T-cell (primary cell): ENCODE measurements at regions not wholly inside any gene's neighbourhood (a gene's known extent, or its start where the extent isn't known, plus 50 kb on each side); places are given as distances from the start of the nearest gene placed in this dataset.

Source experiments
- ATAC-seq, 4 experiments: fragments of 200-7000 bp in 3 of 4; fragments of 150-1000 bp in 1 of 4; cut with Tn5 transposase; replicated peaks in 1 of 4; 1 replicate in 3 of 4; 2 replicates in 1 of 4; pipeline ENCODE4 v1.10.0; 2021; ENCODE audit warnings: moderate library complexity in 3 of 4, mild to moderate bottlenecking in 2 of 4, moderate number of reproducible peaks in 1 of 4
- CTCF ChIA-PET, 2 donors: fragments of 300-600 bp; sonication (Branson Sonifier 250); formaldehyde crosslinking; loops; one replicate each; lab custom pipeline; 2022; ENCODE audit warnings: antibody characterized with exemption in 2 of 2; lab: Charles Lee
- POLR2A ChIA-PET, 2 donors: fragments of 300-600 bp; sonication (Branson Sonifier 250); formaldehyde crosslinking; loops; one replicate each; lab custom pipeline; 2022; ENCODE audit warnings: antibody characterized with exemption in 2 of 2; lab: Charles Lee
- DNase-seq, 35 experiments: peaks; one replicate each; pipeline versions ENCODE4 v3.0.0 to v3.0.0-alpha.2; 2013 to 2023
- H3K27ac ChIP-seq: one replicate; pipeline ENCODE4 v1.5.1; 2013; ENCODE audit warnings: low read length
- H3K27me3 ChIP-seq, 2 experiments: replicated peaks in 1 of 2; 1 replicate in 1 of 2; 2 replicates in 1 of 2; pipeline versions ENCODE4 v1.6.1 to v1.7.0; 2013; ENCODE audit warnings: low read length in 1 of 2, mixed read lengths in 1 of 2; ENCODE audit not compliant: control insufficient read depth in 2 of 2, insufficient read depth in 2 of 2; ENCODE audit errors: extremely low read depth in 1 of 2
- H3K36me3 ChIP-seq, 2 donors: 1 replicate in 1 of 2; 2 replicates in 1 of 2; pipeline versions ENCODE4 v1.6.1 to v1.7.0; 2013; ENCODE audit warnings: low read length in 1 of 2; ENCODE audit not compliant: control insufficient read depth in 2 of 2, insufficient read depth in 1 of 2; ENCODE audit errors: extremely low read depth in 1 of 2
- H3K4me1 ChIP-seq, 2 experiments: 1 replicate in 1 of 2; 2 replicates in 1 of 2; pipeline versions ENCODE4 v1.6.1 to v1.7.0; 2013; ENCODE audit warnings: low read length in 2 of 2, mixed read lengths in 1 of 2; ENCODE audit not compliant: insufficient read depth in 2 of 2, control insufficient read depth in 1 of 2; ENCODE audit errors: extremely low read depth in 1 of 2
- H3K4me3 ChIP-seq, 2 donors: 1 replicate in 1 of 2; 2 replicates in 1 of 2; pipeline versions ENCODE4 v1.5.1 to v1.7.0; 2013; ENCODE audit warnings: mild to moderate bottlenecking in 2 of 2, low read length in 1 of 2, moderate library complexity in 1 of 2; ENCODE audit not compliant: control insufficient read depth in 1 of 2; ENCODE audit errors: extremely low read depth in 1 of 2
- H3K9me3 ChIP-seq: 2 replicates; pipeline ENCODE4 v1.7.0; 2013
- H3K27ac Mint-ChIP-seq, 2 donors: one replicate each; pipeline ENCODE4 v1.8.0; 2020 to 2021; ENCODE audit warnings: mild to moderate bottlenecking in 2 of 2, mixed read lengths in 2 of 2
- H3K27me3 Mint-ChIP-seq, 2 donors: one replicate each; pipeline ENCODE4 v1.8.0; 2021 to 2022; ENCODE audit warnings: mixed read lengths in 2 of 2
- H3K36me3 Mint-ChIP-seq: one replicate; pipeline ENCODE4 v1.8.0; 2021; ENCODE audit warnings: mixed read lengths
- H3K4me1 Mint-ChIP-seq, 3 donors: one replicate each; pipeline ENCODE4 v1.8.0; 2020 to 2022; ENCODE audit warnings: mixed read lengths in 3 of 3, mild to moderate bottlenecking in 1 of 3
- H3K4me3 Mint-ChIP-seq, 3 donors: one replicate each; pipeline ENCODE4 v1.8.0; 2020 to 2022; ENCODE audit warnings: mild to moderate bottlenecking in 3 of 3, mixed read lengths in 3 of 3, moderate library complexity in 3 of 3
- H3K9me3 Mint-ChIP-seq, 3 donors: one replicate each; pipeline ENCODE4 v1.8.0; 2020 to 2022; ENCODE audit warnings: mixed read lengths in 3 of 3
- WGBS: methylation state at CpG from one replicate; pipeline ENCODE4 v1.1.5; 2013; ENCODE audit warnings: missing lambda C conversion rate; ENCODE audit not compliant: insufficient coverage; 5-methylcytosine and 5-hydroxymethylcytosine counted together

DNA sequence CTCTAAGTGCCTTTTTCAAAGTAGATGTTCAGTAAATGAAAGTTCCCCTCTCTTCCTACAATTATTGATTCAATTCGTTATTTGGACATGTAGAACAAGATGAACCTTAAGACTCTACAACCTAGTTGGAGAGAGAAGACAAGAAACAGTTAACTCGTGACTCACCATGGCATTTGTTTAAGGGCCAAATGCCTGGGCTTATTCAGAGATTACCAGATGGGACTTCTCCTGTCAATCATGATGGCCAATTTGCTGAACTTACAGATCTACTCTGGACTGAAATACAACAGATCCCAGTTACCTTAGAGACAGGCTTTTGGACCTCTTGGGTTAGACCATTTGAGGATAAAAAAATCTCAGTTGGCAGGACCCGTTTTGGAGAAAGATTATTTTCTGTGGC is 93.5 kb downstream of the C1orf94 start:
- H3K27ac ChIP-seq = no peak overlapping the region
- H3K4me1 Mint-ChIP-seq = no peaks in the 10 kb centered on the region

DNA sequence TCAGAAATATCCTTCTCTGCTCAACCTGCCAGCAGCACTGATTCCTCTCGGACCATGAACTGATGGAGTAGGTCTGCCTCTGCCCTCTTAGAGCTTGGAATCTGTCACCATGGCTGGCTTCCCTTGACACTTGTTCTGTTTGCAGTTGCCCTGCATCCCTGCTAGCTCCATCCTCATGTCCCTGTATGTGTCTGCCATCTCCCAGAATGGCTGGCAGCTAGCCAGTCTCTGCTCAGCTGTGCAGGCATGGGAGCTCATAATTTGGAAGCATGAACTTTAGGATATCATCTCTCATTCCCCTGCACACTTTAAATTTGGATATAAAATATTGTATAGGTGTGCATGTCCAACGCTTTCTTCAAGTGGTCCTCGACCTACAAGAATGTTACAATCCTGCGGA is 95.4 kb downstream of the C1orf94 start:
- no peaks in the 10 kb centered on the region for H3K36me3 Mint-ChIP-seq
- no peak overlapping the region for H3K27ac Mint-ChIP-seq
- Histone ChIP-seq H3K36me3 (no peaks in the 10 kb centered on the region), H3K4me1 (no peaks in the 10 kb centered on the region), H3K9me3 (no peaks in the 10 kb centered on the region), H3K4me3 (no peak overlapping the region), H3K27me3 (peaks cover 0 to 18% of the 10 kb centered on the region in 2 experiments), H3K27ac (no peak overlapping the region)
- ChIA-PET CTCF (no interaction called here), POLR2A (no interaction called here)
- no peak for DNase-seq
- H3K27me3 Mint-ChIP-seq = peaks cover 8 to 14% of the 10 kb centered on the region in 2 donors
- WGBS = 69% methylated on average over 4 of the region's 4 CpGs
- H3K9me3 Mint-ChIP-seq = no peaks in the 10 kb centered on the region
- H3K4me1 Mint-ChIP-seq = no peaks in the 10 kb centered on the region
- no peak for ATAC-seq
- no peak overlapping the region for H3K4me3 Mint-ChIP-seq

More for the DNA sequence above, 93.5 kb downstream of the C1orf94 start:
- no peaks in the 10 kb centered on the region for H3K4me1 ChIP-seq
- Mint-ChIP-seq H3K36me3 (no peaks in the 10 kb centered on the region), H3K4me3 (no peak overlapping the region), H3K27me3 (peaks cover 10 to 22% of the 10 kb centered on the region in 2 donors), H3K27ac (no peak overlapping the region), H3K9me3 (no peaks in the 10 kb centered on the region)
- ATAC-seq = no peak
- no peaks in the 10 kb centered on the region for H3K9me3 ChIP-seq
- DNase-seq = no peak
- H3K4me3 ChIP-seq = no peak overlapping the region
- ChIA-PET CTCF (no interaction called here), POLR2A (no interaction called here)
- WGBS = 55% methylated on average over 2 of the region's 3 CpGs
- peaks cover 0 to 28% of the 10 kb centered on the region in 2 experiments for H3K27me3 ChIP-seq
- H3K36me3 ChIP-seq = no peaks in the 10 kb centered on the region

DNA sequence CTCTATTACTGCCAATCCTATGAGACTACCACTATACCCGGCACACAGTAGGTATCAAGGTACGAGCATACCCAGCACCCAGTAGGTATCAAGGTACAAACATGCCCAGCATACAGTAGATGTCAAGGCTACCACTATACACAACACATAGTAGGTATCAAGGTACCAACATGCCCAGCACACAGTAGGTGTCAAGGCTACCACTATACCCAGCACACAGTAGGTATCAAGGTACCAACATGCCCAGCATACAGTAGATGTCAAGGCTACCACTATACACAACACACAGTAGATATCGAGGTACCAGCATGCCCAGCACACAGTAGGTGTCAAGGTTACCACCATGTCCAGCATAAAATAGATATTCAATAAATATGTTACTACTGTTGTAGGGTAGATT is 98.4 kb downstream of the C1orf94 start:
- Mint-ChIP-seq H3K36me3 (no peaks in the 10 kb centered on the region), H3K27ac (no peak overlapping the region), H3K4me3 (no peak overlapping the region), H3K4me1 (no peaks in the 10 kb centered on the region), H3K27me3 (peaks cover 0 to 9% of the 10 kb centered on the region in 2 donors), H3K9me3 (no peaks in the 10 kb centered on the region)
- WGBS = 100% methylated on average over 2 of the region's 3 CpGs
- DNase-seq (no peak), ATAC-seq (no peak)
- ChIA-PET CTCF (no interaction called here), POLR2A (no interaction called here)
- no peaks in the 10 kb centered on the region for H3K36me3 ChIP-seq
- H3K4me1 ChIP-seq = no peaks in the 10 kb centered on the region
- H3K9me3 ChIP-seq = no peaks in the 10 kb centered on the region
- peaks cover 0 to 12% of the 10 kb centered on the region in 2 experiments for H3K27me3 ChIP-seq
- no peak overlapping the region for H3K27ac ChIP-seq
- H3K4me3 ChIP-seq = no peak overlapping the region

DNA sequence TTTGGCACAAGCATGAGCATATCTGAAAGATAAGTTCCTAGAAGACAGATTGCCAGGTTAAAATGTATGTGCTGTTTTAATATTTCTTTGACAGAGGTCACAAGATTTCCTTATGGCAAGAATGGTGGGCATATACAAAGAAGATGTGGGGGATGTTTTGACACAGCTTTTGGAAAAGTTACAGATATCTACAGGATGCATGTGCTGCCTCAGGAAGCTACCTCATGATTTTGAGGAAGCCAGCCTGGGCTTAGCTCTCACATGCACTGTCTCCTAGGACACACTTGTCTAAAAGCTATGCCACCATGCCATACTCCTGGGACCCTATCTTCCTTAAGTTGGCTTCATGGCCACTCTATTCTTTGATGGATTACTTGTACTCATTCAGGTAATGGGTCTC is 99.9 kb downstream of the C1orf94 start:
- peaks cover 0 to 12% of the 10 kb centered on the region in 2 experiments for H3K27me3 ChIP-seq
- ChIA-PET CTCF (no interaction called here), POLR2A (no interaction called here)
- Mint-ChIP-seq H3K4me1 (no peaks in the 10 kb centered on the region), H3K36me3 (no peaks in the 10 kb centered on the region), H3K9me3 (peaks cover 0 to 5% (median under 1%) of the 10 kb centered on the region in 3 donors), H3K27ac (no peak overlapping the region), H3K4me3 (no peak overlapping the region), H3K27me3 (peaks cover 0 to 10% of the 10 kb centered on the region in 2 donors)
- no peak overlapping the region for H3K27ac ChIP-seq
- DNase-seq (no peak), ATAC-seq (no peak)
- H3K4me1 ChIP-seq = no peaks in the 10 kb centered on the region
- no peaks in the 10 kb centered on the region for H3K9me3 ChIP-seq
- no peaks in the 10 kb centered on the region for H3K36me3 ChIP-seq
- no peak overlapping the region for H3K4me3 ChIP-seq

DNA sequence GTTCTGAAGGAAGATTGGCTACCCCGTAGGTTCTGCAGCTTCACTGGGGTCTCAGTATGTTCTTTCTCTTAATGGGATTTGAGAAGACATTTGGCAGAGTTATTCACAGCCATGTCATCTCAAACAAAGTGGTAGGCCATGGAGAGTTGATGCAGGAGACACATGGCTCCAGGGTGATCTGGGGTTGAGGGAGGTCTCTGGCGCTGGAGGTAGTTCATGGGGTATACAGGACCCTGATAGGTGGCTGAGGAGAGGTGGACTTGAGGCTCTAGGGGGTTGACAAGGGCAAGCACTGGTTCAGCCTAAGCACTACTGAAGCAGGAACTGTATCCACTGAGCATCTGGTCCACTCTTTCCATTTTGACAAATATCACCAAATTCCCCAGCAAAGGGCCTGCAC is 100.4 kb downstream of the C1orf94 start:
- peaks cover 0 to 8% of the 10 kb centered on the region in 2 experiments for H3K27me3 ChIP-seq
- Mint-ChIP-seq H3K4me1 (no peaks in the 10 kb centered on the region), H3K27ac (no peak overlapping the region), H3K4me3 (no peak overlapping the region), H3K36me3 (no peaks in the 10 kb centered on the region), H3K27me3 (peaks cover 0 to 6% of the 10 kb centered on the region in 2 donors), H3K9me3 (peaks cover 0 to 5% (median 3%) of the 10 kb centered on the region in 3 donors)
- no peaks in the 10 kb centered on the region for H3K36me3 ChIP-seq
- ChIA-PET POLR2A (no interaction called here), CTCF (no interaction called here)
- DNase-seq = no peak
- no peaks in the 10 kb centered on the region for H3K9me3 ChIP-seq
- no peak for ATAC-seq
- no CpG with 5 or more reads among the region's 2 CpGs for WGBS
- H3K4me1 ChIP-seq = no peaks in the 10 kb centered on the region
- no peak overlapping the region for H3K27ac ChIP-seq
- no peak overlapping the region for H3K4me3 ChIP-seq

DNA sequence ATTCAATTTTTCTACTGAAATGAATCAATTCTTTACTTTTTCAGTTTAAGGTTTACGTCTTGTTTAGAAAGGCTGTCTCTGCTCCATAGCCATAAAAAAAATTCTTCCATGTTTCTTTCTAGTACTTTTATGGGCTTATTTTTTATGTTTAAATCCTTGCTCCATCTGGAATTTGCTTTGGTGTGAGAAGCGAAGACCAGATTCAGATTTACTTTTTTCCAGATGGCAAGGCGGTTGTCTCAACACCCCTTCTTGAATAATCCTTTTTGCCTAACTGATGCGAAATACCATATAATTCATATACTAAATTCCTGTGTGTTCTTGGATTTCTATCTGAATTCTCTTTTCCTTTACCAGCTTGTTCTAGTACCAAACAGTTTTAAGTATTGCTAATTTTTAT is 101.5 kb downstream of the C1orf94 start:
- Histone ChIP-seq H3K4me1 (no peaks in the 10 kb centered on the region), H3K27me3 (peaks cover 0 to 6% of the 10 kb centered on the region in 2 experiments), H3K9me3 (no peaks in the 10 kb centered on the region), H3K36me3 (no peaks in the 10 kb centered on the region), H3K27ac (no peak overlapping the region), H3K4me3 (no peak overlapping the region)
- CTCF ChIA-PET = no interaction called here
- DNase-seq = no peak
- no CpG with 5 or more reads among the region's 4 CpGs for WGBS
- POLR2A ChIA-PET = no interaction called here
- peaks cover 5 to 7% of the 10 kb centered on the region in 2 donors for H3K27me3 Mint-ChIP-seq
- no peak overlapping the region for H3K4me3 Mint-ChIP-seq
- H3K27ac Mint-ChIP-seq = no peak overlapping the region
- ATAC-seq = no peak
- H3K9me3 Mint-ChIP-seq = peaks cover 0 to 5% (median 3%) of the 10 kb centered on the region in 3 donors
- no peaks in the 10 kb centered on the region for H3K36me3 Mint-ChIP-seq
- no peaks in the 10 kb centered on the region for H3K4me1 Mint-ChIP-seq

DNA sequence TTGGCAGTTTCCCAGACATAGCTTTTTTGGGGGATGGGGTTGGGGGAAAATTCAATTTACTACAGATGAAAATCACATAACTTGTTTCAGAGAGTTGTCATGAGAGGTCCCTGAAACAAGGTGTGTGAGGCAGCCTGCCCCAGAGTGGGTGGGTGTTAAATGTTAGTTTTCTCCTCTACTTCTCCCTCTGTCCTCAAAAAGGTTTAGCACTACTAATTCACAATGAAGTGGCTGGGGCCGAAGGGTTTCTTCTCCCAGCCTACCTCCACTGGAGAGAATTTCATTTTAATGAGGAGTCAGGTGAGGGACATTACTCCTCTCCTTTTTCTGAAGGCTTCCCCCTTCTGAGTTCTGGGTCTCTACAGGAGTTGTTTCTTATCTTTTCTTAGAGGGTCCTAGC is 103.3 kb downstream of the C1orf94 start:
- H3K27me3 ChIP-seq = no peaks in the 10 kb centered on the region
- Mint-ChIP-seq H3K27ac (no peak overlapping the region), H3K36me3 (no peaks in the 10 kb centered on the region), H3K27me3 (peaks cover 9 to 11% of the 10 kb centered on the region in 2 donors), H3K4me1 (no peaks in the 10 kb centered on the region), H3K4me3 (no peak overlapping the region), H3K9me3 (peaks cover 0 to 5% (median 3%) of the 10 kb centered on the region in 3 donors)
- no peaks in the 10 kb centered on the region for H3K9me3 ChIP-seq
- H3K36me3 ChIP-seq = no peaks in the 10 kb centered on the region
- no peak for DNase-seq
- no peak overlapping the region for H3K27ac ChIP-seq
- no peak for ATAC-seq
- ChIA-PET POLR2A (no interaction called here), CTCF (no interaction called here)
- WGBS = no CpG with 5 or more reads among the region's 1 CpG
- H3K4me1 ChIP-seq = no peaks in the 10 kb centered on the region
- H3K4me3 ChIP-seq = no peak overlapping the region
